22Rv1 (cell line): ENCODE measurements at regions not wholly inside any gene's neighbourhood (a gene's known extent, or its start where the extent isn't known, plus 50 kb on each side); places are given as distances from the start of the nearest gene placed in this dataset.

Source experiments
- H3K27ac ChIP-seq: fragments of 450-650 bp; 2 replicates; pipeline ENCODE4 v1.5.1; 2017
- CTCF ChIP-seq: fragments of 450-650 bp; IDR thresholded peaks from 2 replicates; pipeline ENCODE4 v1.5.1; 2017; ENCODE audit warnings: mild to moderate bottlenecking
- ZFX ChIP-seq: fragments of 450-650 bp; IDR thresholded peaks from 2 replicates; pipeline ENCODE4 v1.6.1; 2017; ENCODE audit warnings: antibody characterized with exemption, borderline replicate concordance

- no peak for TF ChIP-seq ZFX
- TF ChIP-seq CTCF = no peak
- H3K27ac ChIP-seq = no peak overlapping the region
Observed at GRCh38 chr9:99722877-99723276, 98.8 kb upstream of the NR4A3 start.

DNA sequence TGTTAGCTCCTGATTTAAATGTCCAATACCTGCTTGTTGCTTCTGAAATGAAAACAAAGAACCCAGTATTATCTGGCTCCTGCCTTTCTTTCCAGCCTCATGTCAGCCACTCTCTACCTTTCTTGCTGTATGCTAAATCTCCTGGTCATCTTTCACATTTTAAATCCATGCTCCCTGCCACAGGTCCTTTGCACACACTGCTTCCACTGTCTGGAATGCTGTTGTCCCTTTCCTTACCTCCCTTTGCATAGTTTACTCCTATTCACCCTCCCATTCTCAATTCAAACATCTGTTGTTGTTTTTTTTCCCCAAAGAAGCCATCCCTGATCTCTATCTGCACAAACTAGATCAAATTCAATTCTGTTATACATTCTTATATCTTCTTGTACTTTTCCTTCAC, 97.0 kb upstream of the NR4A3 start:
- no peak overlapping the region for H3K27ac ChIP-seq
- TF ChIP-seq ZFX (no peak), CTCF (no peak)

DNA sequence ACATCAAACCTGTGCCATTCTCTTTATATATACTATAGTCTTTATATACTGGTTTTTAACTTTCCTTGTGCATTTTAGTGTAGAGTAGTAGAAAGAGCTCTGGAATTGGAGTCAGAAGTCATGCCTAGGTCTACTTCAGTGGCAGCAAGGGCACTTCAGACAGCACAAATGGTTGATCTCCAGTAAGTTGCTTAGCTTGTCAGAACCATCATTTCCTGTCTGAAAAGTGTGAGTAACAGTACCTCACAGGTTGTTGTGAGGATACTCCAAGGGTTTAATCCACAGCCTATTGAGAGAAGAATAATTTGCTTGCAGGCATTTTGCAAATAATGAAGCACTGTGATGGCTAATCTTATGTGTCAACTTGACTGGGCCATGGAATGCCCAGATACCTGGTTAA, 95.8 kb upstream of the NR4A3 start:
- TF ChIP-seq ZFX = no peak
- TF ChIP-seq CTCF = no peak
- no peak overlapping the region for H3K27ac ChIP-seq

DNA sequence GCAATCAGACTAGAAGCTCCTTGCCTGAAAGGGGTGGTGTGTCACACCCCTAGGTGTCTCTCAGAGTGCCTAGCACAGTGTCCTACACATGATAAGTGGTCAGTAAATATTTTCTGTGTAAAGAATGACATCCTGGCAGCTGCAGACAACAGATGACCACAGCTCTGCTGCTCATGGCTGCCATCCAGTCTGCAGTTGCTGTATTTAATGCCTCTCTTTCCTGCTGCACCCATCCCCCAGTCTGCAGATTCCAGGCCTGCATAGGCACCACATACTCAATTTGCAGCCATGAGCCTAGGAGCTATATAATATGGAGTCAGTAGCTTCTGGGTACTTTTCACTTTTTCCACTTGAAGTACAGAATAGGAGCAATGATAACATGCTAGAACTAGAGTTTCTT, 94.9 kb upstream of the NR4A3 start:
- no peak overlapping the region for H3K27ac ChIP-seq
- no peak for TF ChIP-seq CTCF
- TF ChIP-seq ZFX = no peak

GRCh38 chr9:99730062-99730461, 91.6 kb upstream of the NR4A3 start:
- TF ChIP-seq ZFX = no peak
- TF ChIP-seq CTCF = no peak
- no peak overlapping the region for H3K27ac ChIP-seq

- no peak for TF ChIP-seq ZFX
- no peak for TF ChIP-seq CTCF
- H3K27ac ChIP-seq = no peak overlapping the region
Observed at GRCh38 chr9:99731950-99732349, 89.7 kb upstream of the NR4A3 start.

GRCh38 chr9:99732715-99733114, 89.0 kb upstream of the NR4A3 start:
- no peak overlapping the region for H3K27ac ChIP-seq
- no peak for TF ChIP-seq CTCF
- TF ChIP-seq ZFX = no peak
